Testis (tissue), 2 donors: ENCODE measurements at regions not wholly inside any gene's neighbourhood (a gene's known extent, or its start where the extent isn't known, plus 50 kb on each side); places are given as distances from the start of the nearest gene placed in this dataset.

Experiments
- CTCF ChIP-seq, 3 experiments: fragments of 450-650 bp in 2 of 3; fragments of 200-600 bp in 1 of 3; sonication (generic) in 1 of 3; IDR thresholded peaks; one replicate each; pipeline ENCODE4 v1.5.1; 2016 to 2019; ENCODE audit warnings: antibody characterized with exemption in 3 of 3, mild to moderate bottlenecking in 2 of 3, moderate library complexity in 1 of 3
- POLR2A ChIP-seq: fragments of 450-650 bp; IDR thresholded peaks from one replicate; pipeline ENCODE4 v1.6.1; 2017; ENCODE audit warnings: antibody characterized with exemption, mild to moderate bottlenecking, moderate library complexity

GRCh38 chr1:187275346-187275745 is 446.6 kb downstream of the PLA2G4A start:
- TF ChIP-seq POLR2A (no peak), CTCF (IDR thresholded peaks at IDR 0.05) (no peak)
